Stimulated activated CD4-positive, alpha-beta T cell treated with anti-CD3 and anti-CD28 coated beads, Interleukin-1b, Interleukin-23, amount 100 ng/mL, for 4 hours (primary cell): ENCODE measurements at regions not wholly inside any gene's neighbourhood (a gene's known extent, or its start where the extent isn't known, plus 50 kb on each side); places are given as distances from the start of the nearest gene placed in this dataset.
"Not testable (repeated sequence)": the region's sequence is repeated elsewhere in the genome, so short reads cannot be mapped to it uniquely, and the experiment has no call there.

Experiments
- DNase-seq, 2 donors: peaks; one replicate each; pipeline ENCODE4 v3.0.0-alpha.2; 2020; ENCODE audit warnings: low read depth in 2 of 2

- DNase-seq: no peak
Measured at GRCh38 chr5:18238321-18238720, 604.1 kb downstream of the TAF11L14 start.

GRCh38 chr5:18240971-18241370 is 606.7 kb downstream of the TAF11L14 start:
- DNase-seq: no peak

GRCh38 chr5:18243846-18244245 is 609.6 kb downstream of the TAF11L14 start:
- no peak for DNase-seq

GRCh38 chr5:18244309-18244708 is 610.0 kb downstream of the TAF11L14 start:
- DNase-seq: no peak

GRCh38 chr5:18252559-18252958 is 618.3 kb downstream of the TAF11L14 start:
- DNase-seq: no peak

GRCh38 chr5:18264126-18264882 is 630.0 kb downstream of the TAF11L14 start:
- DNase-seq: no peak

GRCh38 chr5:18270635-18271338 is 636.5 kb downstream of the TAF11L14 start:
- DNase-seq: no peak

GRCh38 chr5:18276939-18277338 is 642.7 kb downstream of the TAF11L14 start:
- DNase-seq: no peak

GRCh38 chr5:18281947-18282581 is 647.8 kb downstream of the TAF11L14 start:
- DNase-seq: no peak

GRCh38 chr5:18285257-18285656 is 651.0 kb downstream of the TAF11L14 start:
- no peak for DNase-seq

GRCh38 chr5:18292146-18292545 is 657.9 kb downstream of the TAF11L14 start:
- DNase-seq: no peak

- DNase-seq: not testable (repeated sequence)
Measured at GRCh38 chr5:18295696-18296095, 661.4 kb downstream of the TAF11L14 start.

GRCh38 chr5:18299166-18299565 is 664.9 kb downstream of the TAF11L14 start:
- no peak for DNase-seq

GRCh38 chr5:18305288-18305924 is 671.1 kb downstream of the TAF11L14 start:
- no peak for DNase-seq

- no peak for DNase-seq
Measured at GRCh38 chr5:18311266-18311665, 677.0 kb downstream of the TAF11L14 start.

GRCh38 chr5:18312016-18312415 is 677.8 kb downstream of the TAF11L14 start:
- DNase-seq: no peak

GRCh38 chr5:18314192-18314778 is 680.0 kb downstream of the TAF11L14 start:
- DNase-seq: no peak

- DNase-seq: no peak
Measured at GRCh38 chr5:18321262-18321942, 687.1 kb downstream of the TAF11L14 start.

- DNase-seq: no peak
Measured at GRCh38 chr5:18323891-18324290, 689.6 kb downstream of the TAF11L14 start.

- no peak for DNase-seq
Measured at GRCh38 chr5:18325431-18325830, 691.2 kb downstream of the TAF11L14 start.

GRCh38 chr5:18329328-18329727 is 695.1 kb downstream of the TAF11L14 start:
- DNase-seq: no peak
